RWPE1 (cell line): ENCODE measurements at regions not wholly inside any gene's neighbourhood (a gene's known extent, or its start where the extent isn't known, plus 50 kb on each side); places are given as distances from the start of the nearest gene placed in this dataset.

Experiments used
- CTCF ChIA-PET: fragments of 350-600 bp; sonication (Branson Sonifier 250); formaldehyde crosslinking; extraction: SDS; loops from one replicate; lab custom pipeline; 2021; lab: Yijun Ruan, JAX
- POLR2A ChIA-PET: fragments of 400-600 bp; formaldehyde crosslinking; extraction: SDS; loops from one replicate; lab custom pipeline; 2020; ENCODE audit warnings: antibody characterized with exemption; ENCODE audit not compliant: low non-redundant PET; lab: Yijun Ruan, JAX
- DNase-seq: peaks from one replicate; pipeline ENCODE4 v3.0.0; 2012; ENCODE audit warnings: low spot score
- H3K27ac ChIP-seq: fragments of 450-650 bp; 2 replicates; pipeline ENCODE4 v1.5.1; 2017
- TF ChIP-seq, protein P1 (sequence below): fragments of 450-650 bp; conservative IDR thresholded peaks from 2 replicates; pipeline ENCODE4 v1.5.1; 2017; ENCODE audit warnings: low read depth, mild to moderate bottlenecking

DNA sequence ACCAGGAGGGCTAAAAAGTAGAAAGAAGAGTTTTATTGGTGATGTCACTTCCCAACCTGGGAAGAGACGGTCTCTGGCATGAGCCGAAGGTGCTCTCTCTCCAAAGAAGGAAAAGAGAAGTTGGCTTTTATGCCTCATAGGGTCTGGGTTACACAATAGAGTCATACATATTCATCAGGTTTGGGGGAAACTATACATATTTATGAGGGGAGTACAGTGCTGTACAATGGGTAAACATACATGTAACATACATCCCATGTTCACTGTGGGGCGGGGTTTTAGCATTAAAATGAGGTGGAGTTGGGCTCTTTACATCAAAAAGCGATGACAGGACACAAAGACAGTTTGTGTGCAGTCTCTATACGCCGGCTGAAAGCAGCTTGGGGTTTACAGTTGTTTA lies 701.7 kb downstream of the TYW1 start:
- CTCF ChIA-PET = no interaction called here
- POLR2A ChIA-PET = no interaction called here
- H3K27ac ChIP-seq = no peak overlapping the region
- no peak for DNase-seq
- TF ChIP-seq, protein P1, sequence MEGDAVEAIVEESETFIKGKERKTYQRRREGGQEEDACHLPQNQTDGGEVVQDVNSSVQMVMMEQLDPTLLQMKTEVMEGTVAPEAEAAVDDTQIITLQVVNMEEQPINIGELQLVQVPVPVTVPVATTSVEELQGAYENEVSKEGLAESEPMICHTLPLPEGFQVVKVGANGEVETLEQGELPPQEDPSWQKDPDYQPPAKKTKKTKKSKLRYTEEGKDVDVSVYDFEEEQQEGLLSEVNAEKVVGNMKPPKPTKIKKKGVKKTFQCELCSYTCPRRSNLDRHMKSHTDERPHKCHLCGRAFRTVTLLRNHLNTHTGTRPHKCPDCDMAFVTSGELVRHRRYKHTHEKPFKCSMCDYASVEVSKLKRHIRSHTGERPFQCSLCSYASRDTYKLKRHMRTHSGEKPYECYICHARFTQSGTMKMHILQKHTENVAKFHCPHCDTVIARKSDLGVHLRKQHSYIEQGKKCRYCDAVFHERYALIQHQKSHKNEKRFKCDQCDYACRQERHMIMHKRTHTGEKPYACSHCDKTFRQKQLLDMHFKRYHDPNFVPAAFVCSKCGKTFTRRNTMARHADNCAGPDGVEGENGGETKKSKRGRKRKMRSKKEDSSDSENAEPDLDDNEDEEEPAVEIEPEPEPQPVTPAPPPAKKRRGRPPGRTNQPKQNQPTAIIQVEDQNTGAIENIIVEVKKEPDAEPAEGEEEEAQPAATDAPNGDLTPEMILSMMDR = no peak

DNA sequence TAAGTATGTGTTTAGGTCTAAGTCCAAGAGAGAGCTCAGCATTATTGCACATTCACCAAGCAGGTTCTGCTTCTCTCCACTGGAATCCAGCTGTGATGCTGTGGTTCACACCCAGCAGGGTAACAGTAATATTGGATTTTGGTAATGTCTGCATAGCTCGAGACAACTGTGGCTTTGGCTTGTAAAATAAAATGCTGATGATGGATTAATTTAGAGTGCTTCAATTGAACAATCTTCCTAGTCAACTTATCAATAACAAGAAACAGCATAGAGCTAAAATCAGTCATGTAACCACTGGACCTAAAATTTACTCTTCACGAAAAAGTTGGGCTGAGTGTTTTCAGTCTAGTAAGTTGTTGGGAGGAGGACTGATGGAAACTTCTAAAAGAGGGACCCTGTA lies 709.2 kb downstream of the TYW1 start:
- H3K27ac ChIP-seq = no peak overlapping the region
- DNase-seq = no peak
- CTCF ChIA-PET = no interaction called here

DNA sequence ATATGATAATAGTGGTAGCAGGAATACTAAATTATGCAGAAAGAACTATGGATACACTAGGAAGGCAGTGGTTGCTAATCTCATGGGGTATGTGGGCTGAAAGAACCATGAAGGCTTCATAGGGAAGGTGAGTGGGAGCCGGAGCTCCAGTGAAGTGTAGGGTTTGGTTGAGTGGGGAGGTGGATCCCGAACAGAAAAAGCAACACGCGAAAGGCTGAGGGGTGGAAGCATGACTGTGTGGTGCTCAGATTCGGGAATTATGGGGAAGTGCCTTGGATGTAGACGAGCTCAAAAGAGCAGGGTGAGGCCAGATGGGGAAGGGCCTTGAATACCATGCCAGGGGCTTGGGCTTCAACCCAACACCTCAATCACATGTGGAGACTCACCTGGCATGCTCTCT lies 715.1 kb downstream of the TYW1 start:
- ChIA-PET CTCF (interaction anchor here (0.5 kb wide), 1 partner anchor 8 kb away, joined by 3 read pairs; no protein-coding TSS in a partner anchor), POLR2A (no interaction called here)
- TF ChIP-seq, protein P1 = no peak

More for the DNA sequence above, 709.2 kb downstream of the TYW1 start:
- POLR2A ChIA-PET = no interaction called here
- TF ChIP-seq, protein P1 = no peak

DNA sequence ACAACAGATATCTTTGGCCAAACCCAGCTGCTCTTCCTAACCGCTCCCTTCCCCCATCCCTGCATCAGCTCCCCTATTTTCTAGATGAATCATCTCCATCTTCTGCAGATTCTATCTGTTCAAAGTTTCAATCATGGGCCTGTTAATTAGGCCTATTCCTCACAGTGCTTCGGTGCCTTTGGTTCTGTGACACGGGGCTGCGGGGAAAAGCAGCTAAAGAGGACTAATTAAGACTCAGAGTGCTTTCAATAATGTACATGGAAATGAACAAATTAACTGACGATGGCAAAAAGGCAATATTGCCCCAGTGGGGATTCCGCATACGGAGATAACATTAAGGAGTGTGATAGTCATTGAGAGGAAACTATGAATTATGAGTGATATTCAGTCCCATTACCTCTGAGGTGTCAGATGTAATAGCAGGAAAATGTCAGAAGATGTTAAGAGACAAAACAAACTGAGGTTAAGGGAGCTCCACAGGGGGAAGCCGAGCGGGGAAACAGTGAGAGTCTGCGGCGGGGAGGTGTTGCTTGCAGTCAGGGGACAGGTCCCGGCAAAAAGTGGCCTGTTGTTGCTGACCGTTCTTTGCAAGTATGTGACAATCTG lies 716.9 kb downstream of the TYW1 start:
- DNase-seq = no peak
- POLR2A ChIA-PET = no interaction called here
- TF ChIP-seq, protein P1 = no peak
- CTCF ChIA-PET = interaction anchor here (0.7 kb wide), 1 partner anchor 260 kb away, joined by 4 read pairs; no protein-coding TSS in a partner anchor
- no peak overlapping the region for H3K27ac ChIP-seq

More for the DNA sequence above, 715.1 kb downstream of the TYW1 start:
- DNase-seq = no peak
- no peak overlapping the region for H3K27ac ChIP-seq

DNA sequence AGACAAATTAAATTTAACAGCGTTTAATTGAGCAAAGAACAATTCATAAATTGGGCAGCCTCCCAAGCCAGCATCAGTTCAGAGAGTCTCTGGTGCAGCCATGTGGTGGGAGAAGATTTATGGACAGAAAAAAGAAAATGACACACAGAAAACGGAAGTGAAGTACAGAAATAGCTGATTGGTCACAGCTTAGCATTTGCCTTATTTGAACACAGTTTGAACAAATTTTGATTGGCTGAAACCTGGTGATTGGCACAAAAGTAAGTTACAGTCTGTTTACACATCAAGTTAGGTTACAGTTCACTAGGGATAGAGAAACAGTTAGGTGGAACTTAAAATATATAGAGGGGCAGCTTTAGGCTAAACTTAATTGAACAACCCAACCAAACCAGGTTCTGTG lies 720.1 kb downstream of the TYW1 start:
- POLR2A ChIA-PET = no interaction called here
- H3K27ac ChIP-seq = no peak overlapping the region
- TF ChIP-seq, protein P1 = no peak
- no peak for DNase-seq
- CTCF ChIA-PET = no interaction called here

DNA sequence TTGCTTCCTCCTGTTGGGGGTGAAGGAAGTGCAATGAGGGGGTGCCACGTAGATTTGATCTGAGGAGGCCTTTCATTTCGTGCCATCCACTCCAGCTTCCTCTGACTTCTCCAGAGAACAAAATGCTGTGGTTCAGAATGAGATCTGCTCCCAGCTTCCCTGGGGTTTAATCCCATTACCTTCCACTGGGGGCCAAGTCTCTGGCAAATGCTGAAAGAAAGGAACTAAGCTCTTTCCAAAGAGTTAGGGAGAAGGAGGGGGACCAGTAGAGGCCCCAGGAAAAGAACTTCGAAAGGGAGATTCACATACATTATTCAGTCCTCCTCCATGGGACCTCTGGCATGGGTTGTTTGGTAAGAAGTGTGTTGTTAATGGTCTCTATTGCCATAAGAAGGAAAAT lies 727.0 kb downstream of the TYW1 start:
- ChIA-PET POLR2A (no interaction called here), CTCF (no interaction called here)
- DNase-seq = no peak
- H3K27ac ChIP-seq = no peak overlapping the region
- TF ChIP-seq, protein P1 = no peak
